RPMI7951 (cell line): ENCODE measurements at regions not wholly inside any gene's neighbourhood (a gene's known extent, or its start where the extent isn't known, plus 50 kb on each side); places are given as distances from the start of the nearest gene placed in this dataset.

ENCODE experiments used
- DNase-seq: peaks from one replicate; pipeline ENCODE4 v3.0.0-alpha.2; 2012; ENCODE audit warnings: low read depth

DNA sequence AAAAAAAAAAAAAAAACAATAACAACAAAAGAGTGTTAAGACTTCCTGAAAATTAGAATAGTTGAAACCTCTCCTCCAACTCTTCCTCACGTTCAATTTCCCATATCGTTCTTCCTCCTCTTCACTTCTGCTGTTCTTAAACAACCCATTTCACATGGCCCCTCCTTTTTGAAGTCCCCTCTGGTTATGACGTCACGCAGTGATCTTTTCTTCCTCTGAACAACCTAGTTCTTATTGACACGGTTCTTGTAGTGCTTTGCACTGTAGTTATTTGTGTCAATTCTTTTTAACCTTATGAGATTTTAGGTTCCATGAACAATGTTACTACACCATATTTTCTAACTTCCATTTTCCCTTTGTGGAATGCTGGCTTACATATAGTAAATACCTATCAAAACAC is 69.5 kb upstream of the RGPD4 start:
- DNase-seq, result no peak

DNA sequence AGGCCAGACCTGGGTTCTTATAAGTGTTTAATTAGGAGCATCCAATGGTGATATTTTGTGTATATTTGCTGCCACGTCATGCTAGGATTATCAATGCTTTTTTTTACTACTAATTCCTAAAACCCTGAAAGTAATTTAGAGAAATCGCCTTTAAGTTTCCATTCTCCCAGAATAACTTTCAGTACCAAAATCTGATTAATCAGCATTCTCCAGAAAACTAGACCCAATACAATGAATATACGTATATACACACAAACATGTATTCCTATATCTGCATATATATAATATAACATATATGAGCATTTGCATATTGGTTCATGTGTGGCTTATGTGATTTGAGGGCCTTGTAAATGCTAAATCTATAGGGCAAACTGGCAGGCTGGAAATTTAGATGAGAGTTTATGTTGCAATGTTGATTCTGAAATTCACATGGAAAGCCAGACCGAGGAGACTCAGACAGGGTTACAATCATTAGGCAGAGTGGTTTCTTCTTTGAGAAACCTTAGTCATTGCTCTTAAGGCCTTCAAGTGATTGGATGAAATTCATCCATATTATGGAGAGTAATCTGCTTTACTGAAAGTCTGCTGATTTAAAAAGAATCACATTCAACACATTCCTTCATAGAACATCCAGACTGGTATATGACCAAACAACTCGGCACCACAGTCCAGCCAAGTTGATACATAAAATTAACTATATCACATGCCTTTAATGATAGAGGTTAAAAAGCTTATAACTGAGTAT is 65.9 kb upstream of the RGPD4 start:
- DNase-seq, result no peak

DNA sequence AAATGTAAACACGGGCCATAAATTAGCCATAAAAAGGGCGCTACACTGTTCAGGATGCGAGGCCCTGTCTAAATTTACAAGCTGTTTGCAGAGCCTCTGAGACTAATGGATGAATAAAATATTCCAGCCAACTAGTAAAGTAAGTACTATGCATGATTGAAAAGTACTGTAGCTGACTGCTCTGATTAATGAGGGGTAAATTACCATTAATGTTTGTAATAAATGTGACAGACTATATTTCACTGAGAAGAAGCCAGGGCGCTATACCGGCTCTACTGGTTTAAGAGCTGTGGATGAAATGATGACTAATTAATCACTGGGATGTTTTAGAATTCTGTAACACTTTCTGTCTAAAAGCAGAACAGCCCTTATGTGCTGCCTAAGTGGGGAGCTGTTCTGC is 54.3 kb upstream of the RGPD4 start:
- DNase-seq, result no peak

DNA sequence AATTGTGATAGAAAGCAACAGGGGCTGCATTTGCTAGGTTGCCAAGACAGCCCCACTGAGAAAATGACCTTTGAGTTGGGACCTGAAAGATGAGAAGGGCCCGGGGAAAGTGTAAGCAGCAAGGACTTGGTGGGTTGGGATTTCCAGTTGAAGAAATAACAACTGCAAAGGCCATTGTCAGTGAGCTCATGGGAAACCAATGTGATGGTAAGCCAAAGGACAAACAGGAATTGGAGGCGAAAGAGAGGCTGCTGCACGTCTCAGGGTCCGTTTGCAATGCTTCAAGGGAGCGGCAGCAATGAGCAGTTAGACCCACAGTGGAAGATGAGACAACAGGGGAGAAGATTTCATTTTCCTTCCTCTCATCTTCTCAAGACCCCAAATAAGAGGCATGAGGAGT is 51.5 kb upstream of the RGPD4 start:
- no peak for DNase-seq

DNA sequence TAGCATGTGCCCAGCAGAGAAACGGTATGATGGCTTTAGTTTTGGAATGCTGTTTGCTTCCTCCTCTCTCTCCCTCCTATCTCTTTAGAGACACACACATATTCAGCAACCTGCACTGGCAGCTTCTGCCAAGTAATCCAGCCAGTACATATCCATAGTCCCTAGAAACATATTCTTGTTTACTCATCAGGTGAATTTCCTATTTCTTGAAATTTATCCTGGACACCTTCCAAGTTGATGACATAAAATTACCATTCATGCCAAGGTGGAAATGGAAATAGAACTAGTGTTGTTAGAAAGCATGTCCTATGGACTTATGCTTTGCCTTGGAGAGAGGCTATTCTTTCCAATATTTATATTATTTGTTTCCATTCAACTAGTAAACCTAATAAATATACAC is 50.9 kb upstream of the RGPD4 start:
- no peak for DNase-seq

DNA sequence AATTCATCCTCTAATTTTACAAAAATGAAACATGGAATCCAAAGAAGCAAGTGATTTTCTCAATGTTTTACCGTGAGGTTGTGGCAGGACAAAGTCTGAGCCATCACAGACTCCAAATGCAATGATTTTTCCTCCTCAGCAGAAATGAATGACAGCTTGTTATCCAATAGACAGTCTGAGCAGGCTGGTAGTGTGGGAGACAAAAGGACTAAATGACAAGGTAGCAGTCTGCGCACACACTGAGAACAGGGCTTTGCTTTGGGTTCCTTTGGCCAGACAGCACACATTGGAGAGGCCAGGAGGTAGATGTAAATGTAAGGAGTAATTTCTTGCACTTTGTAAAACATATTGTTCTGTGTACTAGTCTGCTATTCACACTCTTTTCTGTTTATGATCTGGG is 50.3 kb upstream of the RGPD4 start:
- no peak for DNase-seq
